ENCODE measurements at regions not wholly inside any gene's neighbourhood (a gene's known extent, or its start where the extent isn't known, plus 50 kb on each side); places are given as distances from the start of the nearest gene placed in this dataset.

GRCh38 chr5:152118676-152119470 lies 194.2 kb upstream of the GLRA1 start:
- TF ChIP-seq RAD21 (IDR thresholded peaks at IDR 0.05; ENCODE audit: low read depth), result no peak
- no peak for TF ChIP-seq CREB1 (IDR thresholded peaks at IDR 0.05; ENCODE audit: low read depth)
- no peak for TF ChIP-seq TEAD4 (IDR thresholded peaks at IDR 0.05)
- no peak for TF ChIP-seq CEBPB (IDR thresholded peaks at IDR 0.05)
- no peak for TF ChIP-seq ZBTB7A (IDR thresholded peaks at IDR 0.05; ENCODE audit: low read depth)
- no peak for TF ChIP-seq EP300 (IDR thresholded peaks at IDR 0.05; ENCODE audit: borderline replicate concordance)
- no peak for TF ChIP-seq TAF1 (IDR thresholded peaks at IDR 0.05; ENCODE audit: low read depth)
- no peak for TF ChIP-seq NFIC (IDR thresholded peaks at IDR 0.05)
- no peak for TF ChIP-seq EGR1 (IDR thresholded peaks at IDR 0.05)
- no peak for TF ChIP-seq REST (IDR thresholded peaks at IDR 0.05; ENCODE audit: low read depth)
- TF ChIP-seq FOXM1 (IDR thresholded peaks at IDR 0.05; ENCODE audit: borderline replicate concordance, low read depth), result no peak

DNA sequence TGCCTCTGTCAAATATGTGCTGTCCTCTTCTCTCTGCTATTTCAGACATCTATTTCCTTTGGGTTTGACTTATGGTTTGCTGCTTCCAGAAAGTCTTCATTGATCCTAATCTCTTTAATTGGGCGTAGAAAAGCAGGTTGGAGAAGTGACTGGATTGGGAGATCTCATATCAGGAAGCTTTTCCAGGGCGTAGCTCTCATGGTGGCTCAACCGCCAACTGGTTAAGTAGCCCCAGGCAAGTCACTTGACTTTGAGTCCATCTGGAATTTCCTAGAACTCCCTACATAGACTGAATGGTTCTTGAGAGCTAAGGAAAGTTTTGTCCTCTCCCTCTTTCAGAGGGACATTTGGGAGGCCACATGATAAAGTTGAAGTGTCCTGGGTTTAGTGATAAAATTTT lies 192.3 kb upstream of the GLRA1 start:
- TF ChIP-seq FOXM1 (IDR thresholded peaks at IDR 0.05; ENCODE audit: borderline replicate concordance, low read depth) (no peak), NFIC (IDR thresholded peaks at IDR 0.05) (no peak), CEBPB (IDR thresholded peaks at IDR 0.05) (no peak), REST (IDR thresholded peaks at IDR 0.05; ENCODE audit: low read depth) (no peak), USF1 (IDR thresholded peaks at IDR 0.05) (no peak), YY1 (IDR thresholded peaks at IDR 0.05; ENCODE audit: low read depth) (no peak), TEAD4 (IDR thresholded peaks at IDR 0.05) (no peak), ZBTB7A (IDR thresholded peaks at IDR 0.05; ENCODE audit: low read depth) (no peak), EGR1 (IDR thresholded peaks at IDR 0.05) (no peak), EP300 (IDR thresholded peaks at IDR 0.05; ENCODE audit: borderline replicate concordance) (no peak), MAX (IDR thresholded peaks at IDR 0.05) (no peak), CREB1 (IDR thresholded peaks at IDR 0.05; ENCODE audit: low read depth) (no peak), TAF1 (IDR thresholded peaks at IDR 0.05; ENCODE audit: low read depth) (no peak), TCF12 (IDR thresholded peaks at IDR 0.05; ENCODE audit: low read depth) (no peak)

- TF ChIP-seq REST (IDR thresholded peaks at IDR 0.05; ENCODE audit: low read depth) (no peak), EP300 (IDR thresholded peaks at IDR 0.05; ENCODE audit: borderline replicate concordance) (no peak), TEAD4 (IDR thresholded peaks at IDR 0.05) (no peak), EGR1 (IDR thresholded peaks at IDR 0.05) (no peak), FOXM1 (IDR thresholded peaks at IDR 0.05; ENCODE audit: borderline replicate concordance, low read depth) (no peak), TAF1 (IDR thresholded peaks at IDR 0.05; ENCODE audit: low read depth) (no peak), USF1 (IDR thresholded peaks at IDR 0.05) (no peak), TCF12 (IDR thresholded peaks at IDR 0.05; ENCODE audit: low read depth) (no peak), YY1 (IDR thresholded peaks at IDR 0.05; ENCODE audit: low read depth) (no peak), ZBTB7A (IDR thresholded peaks at IDR 0.05; ENCODE audit: low read depth) (no peak), MAX (IDR thresholded peaks at IDR 0.05) (no peak), NFIC (IDR thresholded peaks at IDR 0.05) (no peak), CEBPB (IDR thresholded peaks at IDR 0.05) (no peak), RAD21 (IDR thresholded peaks at IDR 0.05; ENCODE audit: low read depth) (no peak), CREB1 (IDR thresholded peaks at IDR 0.05; ENCODE audit: low read depth) (no peak)
These were observed 188.8 kb upstream of the GLRA1 start for GRCh38 chr5:152113401-152113800.

- TF ChIP-seq USF1 (IDR thresholded peaks at IDR 0.05) (no peak), FOXM1 (IDR thresholded peaks at IDR 0.05; ENCODE audit: borderline replicate concordance, low read depth) (no peak), EGR1 (IDR thresholded peaks at IDR 0.05) (no peak), MAX (IDR thresholded peaks at IDR 0.05) (no peak), ZBTB7A (IDR thresholded peaks at IDR 0.05; ENCODE audit: low read depth) (no peak), YY1 (IDR thresholded peaks at IDR 0.05; ENCODE audit: low read depth) (no peak), CEBPB (IDR thresholded peaks at IDR 0.05) (no peak), TAF1 (IDR thresholded peaks at IDR 0.05; ENCODE audit: low read depth) (no peak)
These were observed 182.6 kb upstream of the GLRA1 start for GRCh38 chr5:152107220-152107619.

Measured in Ishikawa (cell line).